GM23338 (cell line): ENCODE measurements at regions not wholly inside any gene's neighbourhood (a gene's known extent, or its start where the extent isn't known, plus 50 kb on each side); places are given as distances from the start of the nearest gene placed in this dataset.

Experiments used
- ATAC-seq: fragments of 200-7000 bp; cut with Tn5 transposase; 3 replicates; pipeline ENCODE4 v1.9.1; 2020
- DNase-seq: peaks from one replicate; pipeline ENCODE4 v3.0.0-alpha.2; 2015; ENCODE audit warnings: low spot score
- H2AFZ ChIP-seq: fragments of 200-600 bp; sonication (generic); 2 replicates; pipeline ENCODE4 v1.8.0; 2016; ENCODE audit warnings: antibody characterized with exemption, mild to moderate bottlenecking, moderate library complexity
- H3F3A ChIP-seq: fragments of 200-600 bp; sonication (generic); replicated peaks from 2 replicates; pipeline ENCODE4 v1.8.0; 2017; ENCODE audit warnings: antibody characterized with exemption, mixed run types, low read depth
- H3K27ac ChIP-seq: fragments of 200-600 bp; sonication (generic); 2 replicates; pipeline ENCODE4 v1.6.1; 2016; ENCODE audit warnings: low read depth
- H3K27me3 ChIP-seq: fragments of 200-600 bp; sonication (generic); 2 replicates; pipeline ENCODE4 v1.8.0; 2016; ENCODE audit warnings: mild to moderate bottlenecking, mixed run types, moderate library complexity; ENCODE audit not compliant: insufficient read depth
- H3K36me3 ChIP-seq: fragments of 200-600 bp; sonication (generic); 2 replicates; pipeline ENCODE4 v1.8.0; 2016; ENCODE audit warnings: mild to moderate bottlenecking; ENCODE audit not compliant: insufficient read depth
- H3K4me1 ChIP-seq: fragments of 200-600 bp; sonication (generic); 2 replicates; pipeline ENCODE4 v1.8.0; 2016; ENCODE audit warnings: mild to moderate bottlenecking, moderate library complexity; ENCODE audit not compliant: insufficient read depth
- H3K4me2 ChIP-seq: fragments of 200-600 bp; sonication (generic); 2 replicates; pipeline ENCODE4 v1.7.1; 2017; ENCODE audit warnings: mixed run types
- H3K4me3 ChIP-seq: fragments of 200-600 bp; sonication (generic); 2 replicates; pipeline ENCODE4 v1.6.1; 2016; ENCODE audit warnings: mixed run types
- H3K79me2 ChIP-seq: fragments of 200-600 bp; sonication (generic); replicated peaks from 2 replicates; pipeline ENCODE4 v1.8.0; 2017; ENCODE audit warnings: mild to moderate bottlenecking; ENCODE audit not compliant: insufficient read depth
- H3K9me2 ChIP-seq: fragments of 200-600 bp; sonication (generic); 2 replicates; pipeline ENCODE4 v1.8.0; 2017; ENCODE audit not compliant: insufficient read depth
- H4K20me1 ChIP-seq: fragments of 200-600 bp; sonication (generic); replicated peaks from 2 replicates; pipeline ENCODE4 v1.8.0; 2017; ENCODE audit warnings: mild to moderate bottlenecking; ENCODE audit not compliant: insufficient read depth
- H3K27ac Mint-ChIP-seq: 2 replicates; pipeline ENCODE4 v1.8.0; 2020; ENCODE audit warnings: inconsistent platforms, mild to moderate bottlenecking, moderate library complexity, mixed read lengths
- H3K27me3 Mint-ChIP-seq: 3 replicates; pipeline ENCODE4 v1.8.0; 2022; ENCODE audit warnings: low read depth, mild to moderate bottlenecking, moderate library complexity, mixed read lengths, inconsistent platforms; ENCODE audit not compliant: insufficient read depth, poor library complexity
- H3K36me3 Mint-ChIP-seq: 3 replicates; pipeline ENCODE4 v1.8.0; 2021; ENCODE audit warnings: low read depth, mild to moderate bottlenecking, inconsistent platforms, moderate library complexity, mixed read lengths
- H3K4me1 Mint-ChIP-seq: 3 replicates; pipeline ENCODE4 v1.8.0; 2020; ENCODE audit warnings: mild to moderate bottlenecking, inconsistent platforms, mixed read lengths
- H3K4me3 Mint-ChIP-seq: 3 replicates; pipeline ENCODE4 v1.8.0; 2021; ENCODE audit warnings: moderate library complexity, mild to moderate bottlenecking, inconsistent platforms, mixed read lengths
- H3K9me3 Mint-ChIP-seq: 3 replicates; pipeline ENCODE4 v1.8.0; 2020; ENCODE audit warnings: moderate library complexity, mild to moderate bottlenecking, inconsistent platforms, mixed read lengths
- CREB1 ChIP-seq: fragments of 250-450 bp; sonication (Bioruptor Pico); IDR thresholded peaks from 2 replicates; pipeline ENCODE4 v1.5.0; 2020; ENCODE audit warnings: low read depth, mild to moderate bottlenecking, moderate library complexity
- EZH2 ChIP-seq: fragments of 200-600 bp; sonication (generic); IDR thresholded peaks from one replicate; pipeline ENCODE4 v1.8.0; 2017; ENCODE audit warnings: antibody characterized with exemption, mild to moderate bottlenecking, low read depth; ENCODE audit not compliant: unreplicated experiment
- EZH2phosphoT487 ChIP-seq: fragments of 200-600 bp; sonication (generic); IDR thresholded peaks from one replicate; pipeline ENCODE4 v1.8.1; 2018; ENCODE audit warnings: antibody characterized with exemption; ENCODE audit not compliant: unreplicated experiment
- JUNB ChIP-seq: IDR thresholded peaks from one replicate; pipeline ENCODE4 v1.6.1; 2016; ENCODE audit warnings: antibody characterized with exemption; ENCODE audit not compliant: unreplicated experiment
- NANOG ChIP-seq: IDR thresholded peaks from 2 replicates; pipeline ENCODE4 v1.6.1; 2016; ENCODE audit warnings: antibody characterized with exemption, borderline replicate concordance
- POLR2AphosphoS5 ChIP-seq: IDR thresholded peaks from 2 replicates; pipeline ENCODE4 v1.6.1; 2016; ENCODE audit warnings: antibody characterized with exemption, low read depth
- STAT1 ChIP-seq: IDR thresholded peaks from one replicate; pipeline ENCODE4 v1.6.1; 2016; ENCODE audit warnings: antibody characterized with exemption; ENCODE audit not compliant: unreplicated experiment
- ZNF114 ChIP-seq: fragments of 250-450 bp; sonication (Bioruptor Pico); IDR thresholded peaks from 2 replicates; pipeline ENCODE4 v1.5.0; 2020; ENCODE audit warnings: mild to moderate bottlenecking, moderate library complexity
- ZNF331 ChIP-seq: fragments of 250-450 bp; sonication (Bioruptor Pico); IDR thresholded peaks from 2 replicates; pipeline ENCODE4 v1.5.0; 2020; ENCODE audit warnings: low read depth, mild to moderate bottlenecking, moderate library complexity
- TF ChIP-seq, protein P1 (sequence below), 2 experiments: fragments of 200-600 bp in 1 of 2; sonication (generic) in 1 of 2; conservative IDR thresholded peaks; 2 replicates each; pipeline versions ENCODE4 v1.5.1 to v1.6.1; 2016 to 2017; ENCODE audit warnings: antibody characterized with exemption in 2 of 2, low read depth in 2 of 2, mild to moderate bottlenecking in 2 of 2, moderate library complexity in 1 of 2
- TF ChIP-seq, protein P2 (sequence below): fragments of 250-450 bp; sonication (Bioruptor Pico); IDR thresholded peaks from 2 replicates; pipeline ENCODE4 v1.5.0; 2020; ENCODE audit warnings: mild to moderate bottlenecking, moderate library complexity
- TF ChIP-seq, protein P3 (sequence below): IDR thresholded peaks from one replicate; pipeline ENCODE4 v1.6.1; 2018; ENCODE audit warnings: antibody characterized with exemption; ENCODE audit not compliant: unreplicated experiment
- TF ChIP-seq, protein P4 (sequence below): IDR thresholded peaks from 2 replicates; pipeline ENCODE4 v1.6.1; 2016; ENCODE audit warnings: antibody characterized with exemption

DNA sequence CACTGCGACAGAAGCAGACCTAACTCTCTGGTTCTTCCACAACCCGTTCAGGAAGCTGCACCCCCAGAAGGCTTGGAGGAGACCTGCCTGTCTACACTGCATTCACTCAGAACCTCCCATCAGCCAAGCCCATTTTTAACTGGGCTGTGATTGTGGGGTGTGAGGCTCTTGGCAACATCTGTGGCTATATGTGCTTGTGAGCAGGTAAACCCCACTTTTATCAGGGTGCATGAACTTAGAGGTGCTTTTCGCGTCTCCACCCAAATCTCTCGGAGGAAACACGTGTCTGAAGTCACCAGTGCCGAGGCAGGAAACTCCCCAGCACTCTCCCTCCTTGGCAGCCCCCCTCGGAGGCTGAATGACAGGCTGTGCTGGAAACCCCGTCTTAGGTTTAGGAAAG, 158.2 kb upstream of the SALL3 start:
- Histone ChIP-seq H3K9me2 (no peaks in the 10 kb centered on the region), H3K79me2 (no peaks in the 10 kb centered on the region), H2AFZ (no peak overlapping the region), H3K4me2 (no peak overlapping the region), H3K4me3 (no peak overlapping the region), H3K36me3 (no peaks in the 10 kb centered on the region), H3F3A (no peaks in the 10 kb centered on the region), H3K27me3 (no peaks in the 10 kb centered on the region), H3K4me1 (no peaks in the 10 kb centered on the region), H3K27ac (no peak overlapping the region), H4K20me1 (no peaks in the 10 kb centered on the region)
- Mint-ChIP-seq H3K27me3 (peaks cover 3% of the 10 kb centered on the region), H3K4me3 (no peak overlapping the region), H3K36me3 (peaks cover 52% of the 10 kb centered on the region), H3K9me3 (peaks cover 85% of the 10 kb centered on the region), H3K27ac (no peak overlapping the region), H3K4me1 (no peaks in the 10 kb centered on the region)
- no peak for ATAC-seq
- TF ChIP-seq NANOG (no peak), ZNF114 (no peak), EZH2 (no peak), CREB1 (CRISPR knock-in tag) (no peak), ZNF331 (CRISPR knock-in tag) (no peak), STAT1 (no peak), JUNB (no peak), POLR2AphosphoS5 (no peak), EZH2phosphoT487 (no peak)
- TF ChIP-seq, protein P1, sequence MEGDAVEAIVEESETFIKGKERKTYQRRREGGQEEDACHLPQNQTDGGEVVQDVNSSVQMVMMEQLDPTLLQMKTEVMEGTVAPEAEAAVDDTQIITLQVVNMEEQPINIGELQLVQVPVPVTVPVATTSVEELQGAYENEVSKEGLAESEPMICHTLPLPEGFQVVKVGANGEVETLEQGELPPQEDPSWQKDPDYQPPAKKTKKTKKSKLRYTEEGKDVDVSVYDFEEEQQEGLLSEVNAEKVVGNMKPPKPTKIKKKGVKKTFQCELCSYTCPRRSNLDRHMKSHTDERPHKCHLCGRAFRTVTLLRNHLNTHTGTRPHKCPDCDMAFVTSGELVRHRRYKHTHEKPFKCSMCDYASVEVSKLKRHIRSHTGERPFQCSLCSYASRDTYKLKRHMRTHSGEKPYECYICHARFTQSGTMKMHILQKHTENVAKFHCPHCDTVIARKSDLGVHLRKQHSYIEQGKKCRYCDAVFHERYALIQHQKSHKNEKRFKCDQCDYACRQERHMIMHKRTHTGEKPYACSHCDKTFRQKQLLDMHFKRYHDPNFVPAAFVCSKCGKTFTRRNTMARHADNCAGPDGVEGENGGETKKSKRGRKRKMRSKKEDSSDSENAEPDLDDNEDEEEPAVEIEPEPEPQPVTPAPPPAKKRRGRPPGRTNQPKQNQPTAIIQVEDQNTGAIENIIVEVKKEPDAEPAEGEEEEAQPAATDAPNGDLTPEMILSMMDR (conservative IDR thresholded peaks at IDR 0.05; ENCODE audit: low read depth in 2 of 2): no peak
- TF ChIP-seq, protein P2, sequence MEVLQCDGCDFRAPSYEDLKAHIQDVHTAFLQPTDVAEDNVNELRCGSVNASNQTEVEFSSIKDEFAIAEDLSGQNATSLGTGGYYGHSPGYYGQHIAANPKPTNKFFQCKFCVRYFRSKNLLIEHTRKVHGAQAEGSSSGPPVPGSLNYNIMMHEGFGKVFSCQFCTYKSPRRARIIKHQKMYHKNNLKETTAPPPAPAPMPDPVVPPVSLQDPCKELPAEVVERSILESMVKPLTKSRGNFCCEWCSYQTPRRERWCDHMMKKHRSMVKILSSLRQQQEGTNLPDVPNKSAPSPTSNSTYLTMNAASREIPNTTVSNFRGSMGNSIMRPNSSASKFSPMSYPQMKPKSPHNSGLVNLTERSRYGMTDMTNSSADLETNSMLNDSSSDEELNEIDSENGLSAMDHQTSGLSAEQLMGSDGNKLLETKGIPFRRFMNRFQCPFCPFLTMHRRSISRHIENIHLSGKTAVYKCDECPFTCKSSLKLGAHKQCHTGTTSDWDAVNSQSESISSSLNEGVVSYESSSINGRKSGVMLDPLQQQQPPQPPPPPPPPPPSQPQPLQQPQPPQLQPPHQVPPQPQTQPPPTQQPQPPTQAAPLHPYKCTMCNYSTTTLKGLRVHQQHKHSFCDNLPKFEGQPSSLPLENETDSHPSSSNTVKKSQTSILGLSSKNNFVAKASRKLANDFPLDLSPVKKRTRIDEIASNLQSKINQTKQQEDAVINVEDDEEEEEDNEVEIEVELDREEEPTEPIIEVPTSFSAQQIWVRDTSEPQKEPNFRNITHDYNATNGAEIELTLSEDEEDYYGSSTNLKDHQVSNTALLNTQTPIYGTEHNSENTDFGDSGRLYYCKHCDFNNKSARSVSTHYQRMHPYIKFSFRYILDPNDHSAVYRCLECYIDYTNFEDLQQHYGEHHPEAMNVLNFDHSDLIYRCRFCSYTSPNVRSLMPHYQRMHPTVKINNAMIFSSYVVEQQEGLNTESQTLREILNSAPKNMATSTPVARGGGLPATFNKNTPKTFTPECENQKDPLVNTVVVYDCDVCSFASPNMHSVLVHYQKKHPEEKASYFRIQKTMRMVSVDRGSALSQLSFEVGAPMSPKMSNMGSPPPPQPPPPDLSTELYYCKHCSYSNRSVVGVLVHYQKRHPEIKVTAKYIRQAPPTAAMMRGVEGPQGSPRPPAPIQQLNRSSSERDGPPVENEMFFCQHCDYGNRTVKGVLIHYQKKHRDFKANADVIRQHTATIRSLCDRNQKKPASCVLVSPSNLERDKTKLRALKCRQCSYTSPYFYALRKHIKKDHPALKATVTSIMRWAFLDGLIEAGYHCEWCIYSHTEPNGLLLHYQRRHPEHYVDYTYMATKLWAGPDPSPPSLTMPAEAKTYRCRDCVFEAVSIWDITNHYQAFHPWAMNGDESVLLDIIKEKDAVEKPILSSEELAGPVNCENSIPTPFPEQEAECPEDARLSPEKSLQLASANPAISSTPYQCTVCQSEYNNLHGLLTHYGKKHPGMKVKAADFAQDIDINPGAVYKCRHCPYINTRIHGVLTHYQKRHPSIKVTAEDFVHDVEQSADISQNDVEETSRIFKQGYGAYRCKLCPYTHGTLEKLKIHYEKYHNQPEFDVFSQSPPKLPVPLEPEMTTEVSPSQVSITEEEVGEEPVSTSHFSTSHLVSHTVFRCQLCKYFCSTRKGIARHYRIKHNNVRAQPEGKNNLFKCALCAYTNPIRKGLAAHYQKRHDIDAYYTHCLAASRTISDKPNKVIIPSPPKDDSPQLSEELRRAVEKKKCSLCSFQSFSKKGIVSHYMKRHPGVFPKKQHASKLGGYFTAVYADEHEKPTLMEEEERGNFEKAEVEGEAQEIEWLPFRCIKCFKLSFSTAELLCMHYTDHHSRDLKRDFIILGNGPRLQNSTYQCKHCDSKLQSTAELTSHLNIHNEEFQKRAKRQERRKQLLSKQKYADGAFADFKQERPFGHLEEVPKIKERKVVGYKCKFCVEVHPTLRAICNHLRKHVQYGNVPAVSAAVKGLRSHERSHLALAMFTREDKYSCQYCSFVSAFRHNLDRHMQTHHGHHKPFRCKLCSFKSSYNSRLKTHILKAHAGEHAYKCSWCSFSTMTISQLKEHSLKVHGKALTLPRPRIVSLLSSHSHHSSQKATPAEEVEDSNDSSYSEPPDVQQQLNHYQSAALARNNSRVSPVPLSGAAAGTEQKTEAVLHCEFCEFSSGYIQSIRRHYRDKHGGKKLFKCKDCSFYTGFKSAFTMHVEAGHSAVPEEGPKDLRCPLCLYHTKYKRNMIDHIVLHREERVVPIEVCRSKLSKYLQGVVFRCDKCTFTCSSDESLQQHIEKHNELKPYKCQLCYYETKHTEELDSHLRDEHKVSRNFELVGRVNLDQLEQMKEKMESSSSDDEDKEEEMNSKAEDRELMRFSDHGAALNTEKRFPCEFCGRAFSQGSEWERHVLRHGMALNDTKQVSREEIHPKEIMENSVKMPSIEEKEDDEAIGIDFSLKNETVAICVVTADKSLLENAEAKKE (CRISPR knock-in tag): no peak
- TF ChIP-seq, protein P3, sequence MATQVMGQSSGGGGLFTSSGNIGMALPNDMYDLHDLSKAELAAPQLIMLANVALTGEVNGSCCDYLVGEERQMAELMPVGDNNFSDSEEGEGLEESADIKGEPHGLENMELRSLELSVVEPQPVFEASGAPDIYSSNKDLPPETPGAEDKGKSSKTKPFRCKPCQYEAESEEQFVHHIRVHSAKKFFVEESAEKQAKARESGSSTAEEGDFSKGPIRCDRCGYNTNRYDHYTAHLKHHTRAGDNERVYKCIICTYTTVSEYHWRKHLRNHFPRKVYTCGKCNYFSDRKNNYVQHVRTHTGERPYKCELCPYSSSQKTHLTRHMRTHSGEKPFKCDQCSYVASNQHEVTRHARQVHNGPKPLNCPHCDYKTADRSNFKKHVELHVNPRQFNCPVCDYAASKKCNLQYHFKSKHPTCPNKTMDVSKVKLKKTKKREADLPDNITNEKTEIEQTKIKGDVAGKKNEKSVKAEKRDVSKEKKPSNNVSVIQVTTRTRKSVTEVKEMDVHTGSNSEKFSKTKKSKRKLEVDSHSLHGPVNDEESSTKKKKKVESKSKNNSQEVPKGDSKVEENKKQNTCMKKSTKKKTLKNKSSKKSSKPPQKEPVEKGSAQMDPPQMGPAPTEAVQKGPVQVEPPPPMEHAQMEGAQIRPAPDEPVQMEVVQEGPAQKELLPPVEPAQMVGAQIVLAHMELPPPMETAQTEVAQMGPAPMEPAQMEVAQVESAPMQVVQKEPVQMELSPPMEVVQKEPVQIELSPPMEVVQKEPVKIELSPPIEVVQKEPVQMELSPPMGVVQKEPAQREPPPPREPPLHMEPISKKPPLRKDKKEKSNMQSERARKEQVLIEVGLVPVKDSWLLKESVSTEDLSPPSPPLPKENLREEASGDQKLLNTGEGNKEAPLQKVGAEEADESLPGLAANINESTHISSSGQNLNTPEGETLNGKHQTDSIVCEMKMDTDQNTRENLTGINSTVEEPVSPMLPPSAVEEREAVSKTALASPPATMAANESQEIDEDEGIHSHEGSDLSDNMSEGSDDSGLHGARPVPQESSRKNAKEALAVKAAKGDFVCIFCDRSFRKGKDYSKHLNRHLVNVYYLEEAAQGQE: no peak
- TF ChIP-seq, protein P4, sequence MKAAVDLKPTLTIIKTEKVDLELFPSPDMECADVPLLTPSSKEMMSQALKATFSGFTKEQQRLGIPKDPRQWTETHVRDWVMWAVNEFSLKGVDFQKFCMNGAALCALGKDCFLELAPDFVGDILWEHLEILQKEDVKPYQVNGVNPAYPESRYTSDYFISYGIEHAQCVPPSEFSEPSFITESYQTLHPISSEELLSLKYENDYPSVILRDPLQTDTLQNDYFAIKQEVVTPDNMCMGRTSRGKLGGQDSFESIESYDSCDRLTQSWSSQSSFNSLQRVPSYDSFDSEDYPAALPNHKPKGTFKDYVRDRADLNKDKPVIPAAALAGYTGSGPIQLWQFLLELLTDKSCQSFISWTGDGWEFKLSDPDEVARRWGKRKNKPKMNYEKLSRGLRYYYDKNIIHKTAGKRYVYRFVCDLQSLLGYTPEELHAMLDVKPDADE: no peak
- no peak for DNase-seq
